ENCODE measurements at regions not wholly inside any gene's neighbourhood (a gene's known extent, or its start where the extent isn't known, plus 50 kb on each side); places are given as distances from the start of the nearest gene placed in this dataset.
"Not testable (repeated sequence)": the region's sequence is repeated elsewhere in the genome, so short reads cannot be mapped to it uniquely, and the experiment has no call there.

DNA sequence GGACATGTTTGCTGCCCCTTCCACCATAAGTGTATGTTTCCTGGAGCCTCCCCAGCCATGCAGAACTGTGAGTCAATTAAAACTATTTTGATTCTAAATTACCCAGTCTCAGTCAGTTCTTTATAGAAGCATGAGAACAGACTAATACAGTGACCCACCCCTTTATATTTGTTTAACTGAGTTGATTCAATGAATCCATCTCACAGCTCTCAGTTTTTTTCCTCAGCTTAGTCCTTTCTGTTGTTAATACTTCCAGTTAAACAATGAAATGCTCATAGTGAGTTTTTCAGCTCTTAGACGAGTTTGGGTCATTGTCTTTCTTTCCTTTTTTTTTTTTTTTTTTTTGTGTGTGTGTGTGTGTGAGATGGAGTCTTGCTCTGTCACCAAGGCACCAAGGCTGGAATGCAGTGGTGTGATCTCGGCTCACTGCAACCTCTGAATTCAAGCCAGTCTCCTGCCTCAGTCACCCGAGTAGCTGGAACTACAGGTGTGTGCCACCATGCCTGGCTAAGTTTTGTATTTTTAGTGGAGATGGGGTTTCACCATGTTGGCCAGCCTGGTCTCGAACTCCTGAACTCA is 627.4 kb downstream of the SPATA31A7 start:
- not testable (repeated sequence) for H3K27me3 ChIP-seq (ENCODE audit: insufficient read depth, low read length, poor library complexity); H3K4me1 ChIP-seq (ENCODE audit: insufficient read depth, low read length); H3K27ac ChIP-seq (ENCODE audit: low read length); DNase-seq; H3K79me2 ChIP-seq (ENCODE audit: insufficient read depth, low read length); ATAC-seq (ENCODE audit: insufficient read depth, low read depth); H3K36me3 ChIP-seq (ENCODE audit: insufficient read depth, low read length); H3K4me2 ChIP-seq (ENCODE audit: insufficient read depth, low read length); H4K20me1 ChIP-seq (ENCODE audit: insufficient read depth, low read length); H3K4me3 ChIP-seq (ENCODE audit: low read depth in 1 of 2, low read length in 2 of 2); H3K9ac ChIP-seq (ENCODE audit: low read depth, low read length); H2AFZ ChIP-seq (ENCODE audit: low read depth, low read length); H3K9me3 ChIP-seq (ENCODE audit: insufficient read depth, low read length, severe bottlenecking)

DNA sequence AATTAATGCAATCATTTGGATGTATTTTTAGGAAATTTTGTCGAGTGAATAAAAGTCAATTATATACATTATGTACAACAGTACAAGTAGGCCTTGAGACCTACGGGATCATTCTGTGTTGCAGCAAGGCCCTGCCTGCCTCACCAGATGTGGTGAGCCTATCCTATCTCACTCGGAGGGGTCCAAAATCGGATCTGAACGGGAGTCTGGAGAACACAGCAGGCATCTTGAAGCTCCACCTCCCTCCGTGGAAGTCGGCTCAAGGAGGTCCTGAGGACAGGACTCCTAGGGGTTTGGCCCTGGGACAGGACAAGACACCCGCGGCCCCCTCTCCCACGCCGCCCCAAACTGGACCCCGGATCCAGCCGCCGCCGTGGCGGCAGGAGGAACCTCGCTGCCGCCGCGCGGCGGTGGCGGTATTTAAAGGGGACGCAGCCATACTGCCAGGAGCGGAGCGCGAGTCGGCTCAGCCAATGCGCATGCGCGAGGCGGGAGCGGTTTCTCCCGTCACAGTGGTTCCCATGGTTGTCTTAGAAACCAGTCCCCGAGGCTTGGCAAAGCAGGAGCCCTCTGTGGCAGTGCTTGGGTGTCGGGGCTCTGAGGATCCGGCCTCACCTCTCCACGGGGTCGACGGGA is 663.9 kb downstream of the SPATA31A7 start:
- not testable (repeated sequence) for H3K4me3 ChIP-seq (ENCODE audit: low read depth in 1 of 2, low read length in 2 of 2); H3K27ac ChIP-seq (ENCODE audit: low read length); H4K20me1 ChIP-seq (ENCODE audit: insufficient read depth, low read length); H3K4me2 ChIP-seq (ENCODE audit: insufficient read depth, low read length); H3K9ac ChIP-seq (ENCODE audit: low read depth, low read length); H3K79me2 ChIP-seq (ENCODE audit: insufficient read depth, low read length); H2AFZ ChIP-seq (ENCODE audit: low read depth, low read length); H3K9me3 ChIP-seq (ENCODE audit: insufficient read depth, low read length, severe bottlenecking); H3K27me3 ChIP-seq (ENCODE audit: insufficient read depth, low read length, poor library complexity); H3K36me3 ChIP-seq (ENCODE audit: insufficient read depth, low read length); H3K4me1 ChIP-seq (ENCODE audit: insufficient read depth, low read length)
- DNase-seq (peak; percentile 95), ATAC-seq (ENCODE audit: insufficient read depth, low read depth) (peak; percentile 66)

DNA sequence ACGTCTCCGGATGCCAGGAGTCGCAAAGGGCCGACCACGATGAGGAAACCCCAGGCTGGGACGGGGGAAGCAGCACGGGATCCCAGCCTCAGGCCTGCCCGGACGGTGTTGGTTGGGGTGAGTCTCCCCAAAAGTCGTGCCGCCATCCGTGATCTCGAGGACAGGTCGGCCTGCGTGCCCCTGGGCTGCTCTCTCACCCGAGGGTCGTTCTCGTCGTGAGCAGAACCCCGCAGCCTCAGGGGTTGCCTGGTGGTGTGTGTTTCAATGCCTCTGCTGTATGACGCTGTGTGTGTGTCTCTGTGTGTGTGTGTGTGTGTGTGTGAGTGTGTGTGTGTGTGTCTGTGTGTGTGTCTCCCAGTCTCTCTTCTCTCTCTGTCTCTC is 664.4 kb downstream of the SPATA31A7 start:
- H3K9ac ChIP-seq (ENCODE audit: low read depth, low read length); H3K79me2 ChIP-seq (ENCODE audit: insufficient read depth, low read length); ATAC-seq (ENCODE audit: insufficient read depth, low read depth); H3K27me3 ChIP-seq (ENCODE audit: insufficient read depth, low read length, poor library complexity); H3K27ac ChIP-seq (ENCODE audit: low read length); H2AFZ ChIP-seq (ENCODE audit: low read depth, low read length); H4K20me1 ChIP-seq (ENCODE audit: insufficient read depth, low read length); H3K4me1 ChIP-seq (ENCODE audit: insufficient read depth, low read length); H3K36me3 ChIP-seq (ENCODE audit: insufficient read depth, low read length); H3K4me2 ChIP-seq (ENCODE audit: insufficient read depth, low read length); H3K9me3 ChIP-seq (ENCODE audit: insufficient read depth, low read length, severe bottlenecking): not testable (repeated sequence)
- peak; percentile 26 for DNase-seq
- H3K4me3 ChIP-seq (ENCODE audit: low read depth in 1 of 2, low read length in 2 of 2): peak overlapping the region in 1 of 2 experiments; percentile 43; a peak in 1 of 4 replicates

DNA sequence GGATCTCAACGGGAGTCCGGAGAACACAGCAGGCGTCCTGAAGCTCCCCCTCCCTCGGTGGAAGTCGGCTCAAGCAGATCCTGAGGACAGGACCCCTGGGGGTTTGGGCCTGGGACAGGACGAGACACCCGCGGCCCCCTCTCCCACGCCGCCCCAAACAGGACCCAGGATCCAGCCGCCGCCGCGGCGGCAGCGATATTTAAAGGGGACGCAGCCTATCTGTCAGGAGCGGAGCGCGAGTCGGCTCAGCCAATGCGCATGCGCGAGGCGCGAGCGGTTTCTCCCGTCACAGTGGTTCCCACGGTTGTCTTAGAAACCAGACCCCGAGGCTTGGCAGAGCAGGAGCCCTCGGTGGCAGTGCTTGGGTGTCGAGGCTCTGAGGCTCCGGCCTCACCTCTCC is 666.4 kb downstream of the SPATA31A7 start:
- not testable (repeated sequence) for H3K79me2 ChIP-seq (ENCODE audit: insufficient read depth, low read length); H2AFZ ChIP-seq (ENCODE audit: low read depth, low read length); H3K4me1 ChIP-seq (ENCODE audit: insufficient read depth, low read length); H3K4me3 ChIP-seq (ENCODE audit: low read depth in 1 of 2, low read length in 2 of 2); H3K9ac ChIP-seq (ENCODE audit: low read depth, low read length); H3K36me3 ChIP-seq (ENCODE audit: insufficient read depth, low read length); H4K20me1 ChIP-seq (ENCODE audit: insufficient read depth, low read length); H3K27ac ChIP-seq (ENCODE audit: low read length); DNase-seq; H3K27me3 ChIP-seq (ENCODE audit: insufficient read depth, low read length, poor library complexity); H3K9me3 ChIP-seq (ENCODE audit: insufficient read depth, low read length, severe bottlenecking); H3K4me2 ChIP-seq (ENCODE audit: insufficient read depth, low read length)
- peak; percentile 74 for ATAC-seq (ENCODE audit: insufficient read depth, low read depth)

DNA sequence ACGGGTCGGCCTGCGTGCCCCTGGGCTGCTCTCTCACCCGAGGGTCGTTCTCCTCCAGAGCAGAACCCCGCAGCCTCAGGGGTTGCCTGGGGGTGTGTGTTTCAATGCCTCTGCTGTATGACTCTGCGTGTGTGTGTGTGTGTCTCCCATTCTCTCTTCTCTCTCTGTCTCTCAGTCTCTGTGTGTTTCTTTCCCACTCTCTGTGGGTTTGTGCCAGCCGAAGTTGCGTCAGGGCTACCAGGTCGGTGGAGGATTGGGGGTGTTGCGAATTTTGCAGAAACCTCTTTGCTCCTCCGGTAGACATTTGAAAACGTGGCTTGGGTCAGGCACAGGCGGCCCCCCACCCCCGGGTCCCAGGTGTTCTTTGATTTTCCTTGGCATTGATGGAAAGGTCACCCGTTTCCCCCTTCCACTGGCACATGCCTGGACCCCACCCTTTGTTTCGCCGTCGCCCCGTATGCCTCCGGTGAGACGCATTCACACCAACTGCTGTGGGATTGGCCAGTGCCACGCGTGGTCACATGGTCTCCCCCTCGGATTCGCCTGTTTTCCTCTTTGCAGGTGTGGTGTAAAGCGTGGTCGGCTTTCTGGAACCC is 667.1 kb downstream of the SPATA31A7 start:
- not testable (repeated sequence) for H3K27me3 ChIP-seq (ENCODE audit: insufficient read depth, low read length, poor library complexity); H2AFZ ChIP-seq (ENCODE audit: low read depth, low read length); H3K4me2 ChIP-seq (ENCODE audit: insufficient read depth, low read length); ATAC-seq (ENCODE audit: insufficient read depth, low read depth); H3K36me3 ChIP-seq (ENCODE audit: insufficient read depth, low read length); H4K20me1 ChIP-seq (ENCODE audit: insufficient read depth, low read length); H3K9ac ChIP-seq (ENCODE audit: low read depth, low read length); H3K4me1 ChIP-seq (ENCODE audit: insufficient read depth, low read length); H3K9me3 ChIP-seq (ENCODE audit: insufficient read depth, low read length, severe bottlenecking); H3K79me2 ChIP-seq (ENCODE audit: insufficient read depth, low read length); H3K27ac ChIP-seq (ENCODE audit: low read length); H3K4me3 ChIP-seq (ENCODE audit: low read depth in 1 of 2, low read length in 2 of 2)
- DNase-seq: peak; percentile 5

DNA sequence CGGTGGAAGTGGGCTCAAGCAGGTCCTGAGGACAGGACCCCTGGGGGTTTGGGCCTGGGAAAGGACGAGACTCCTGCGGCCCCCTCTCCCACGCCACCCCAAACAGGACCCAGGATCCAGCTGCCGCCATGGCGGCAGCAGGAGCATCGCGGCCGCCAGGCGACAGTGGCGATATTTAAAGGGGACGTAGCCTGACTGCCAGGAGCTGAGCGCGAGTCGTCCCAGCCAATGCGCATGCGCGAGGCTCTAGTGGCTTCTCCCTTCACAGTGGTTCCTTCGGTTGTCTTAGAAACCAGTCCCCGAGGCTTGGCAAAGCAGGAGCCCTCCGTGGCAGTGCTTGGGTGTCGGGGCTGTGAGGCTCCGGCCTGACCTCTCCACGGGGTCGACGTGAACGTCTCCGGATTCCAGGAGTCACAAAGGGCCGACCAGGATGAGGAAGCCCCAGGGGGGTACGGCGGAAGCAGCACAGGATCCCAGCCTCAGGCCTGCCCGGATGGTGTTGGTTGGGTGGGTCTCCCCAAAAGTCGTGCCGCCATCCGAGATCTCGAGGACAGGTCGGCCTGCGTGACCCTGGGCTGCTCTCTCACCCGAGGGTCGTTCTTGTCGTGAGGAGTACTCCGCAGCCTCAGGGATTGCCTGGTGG is 668.0 kb downstream of the SPATA31A7 start:
- H3K36me3 ChIP-seq (ENCODE audit: insufficient read depth, low read length); H3K4me3 ChIP-seq (ENCODE audit: low read depth in 1 of 2, low read length in 2 of 2): not testable (repeated sequence)
- ATAC-seq (ENCODE audit: insufficient read depth, low read depth): peak; percentile 85

DNA sequence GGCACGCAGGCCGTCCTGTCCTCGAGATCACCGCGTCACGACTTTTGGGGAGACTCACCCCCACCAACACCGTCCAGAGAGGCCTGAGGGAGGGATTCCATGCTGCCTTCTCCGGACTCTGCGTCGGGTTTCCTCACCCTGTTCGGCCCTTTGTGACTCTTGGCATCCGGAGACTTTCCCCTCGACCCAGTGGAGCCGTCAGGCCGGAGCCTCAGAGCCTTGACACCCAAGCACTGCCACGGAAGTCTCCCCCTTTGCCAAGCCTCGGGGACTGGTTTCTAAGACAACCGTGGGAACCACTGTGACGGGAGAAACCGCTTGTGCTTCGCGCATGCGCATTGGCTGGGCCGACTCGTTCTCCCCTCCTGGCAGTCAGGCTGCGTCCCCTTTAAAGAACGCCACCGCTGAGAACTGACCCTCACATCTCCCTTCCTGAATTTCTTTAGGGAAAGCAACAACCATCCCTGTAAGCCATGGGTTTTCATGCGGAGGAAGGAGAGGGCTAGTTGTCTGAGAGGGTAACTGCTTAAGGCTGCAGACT is 672.7 kb downstream of the SPATA31A7 start:
- ATAC-seq (ENCODE audit: insufficient read depth, low read depth) (peak; percentile 25; the same call in 1 of the 3 replicates), DNase-seq (peak; percentile 67)
- not testable (repeated sequence) for H3K4me3 ChIP-seq (ENCODE audit: low read depth in 1 of 2, low read length in 2 of 2); H3K79me2 ChIP-seq (ENCODE audit: insufficient read depth, low read length); H3K9me3 ChIP-seq (ENCODE audit: insufficient read depth, low read length, severe bottlenecking); H3K36me3 ChIP-seq (ENCODE audit: insufficient read depth, low read length); H2AFZ ChIP-seq (ENCODE audit: low read depth, low read length); H3K27me3 ChIP-seq (ENCODE audit: insufficient read depth, low read length, poor library complexity); H3K27ac ChIP-seq (ENCODE audit: low read length); H3K9ac ChIP-seq (ENCODE audit: low read depth, low read length); H3K4me2 ChIP-seq (ENCODE audit: insufficient read depth, low read length); H3K4me1 ChIP-seq (ENCODE audit: insufficient read depth, low read length); H4K20me1 ChIP-seq (ENCODE audit: insufficient read depth, low read length)

More for the DNA sequence above, 668.0 kb downstream of the SPATA31A7 start:
- not testable (repeated sequence) for H3K79me2 ChIP-seq (ENCODE audit: insufficient read depth, low read length); H2AFZ ChIP-seq (ENCODE audit: low read depth, low read length); H3K27ac ChIP-seq (ENCODE audit: low read length); H3K4me1 ChIP-seq (ENCODE audit: insufficient read depth, low read length); H3K9me3 ChIP-seq (ENCODE audit: insufficient read depth, low read length, severe bottlenecking); H4K20me1 ChIP-seq (ENCODE audit: insufficient read depth, low read length); DNase-seq; H3K9ac ChIP-seq (ENCODE audit: low read depth, low read length); H3K27me3 ChIP-seq (ENCODE audit: insufficient read depth, low read length, poor library complexity); H3K4me2 ChIP-seq (ENCODE audit: insufficient read depth, low read length)

DNA sequence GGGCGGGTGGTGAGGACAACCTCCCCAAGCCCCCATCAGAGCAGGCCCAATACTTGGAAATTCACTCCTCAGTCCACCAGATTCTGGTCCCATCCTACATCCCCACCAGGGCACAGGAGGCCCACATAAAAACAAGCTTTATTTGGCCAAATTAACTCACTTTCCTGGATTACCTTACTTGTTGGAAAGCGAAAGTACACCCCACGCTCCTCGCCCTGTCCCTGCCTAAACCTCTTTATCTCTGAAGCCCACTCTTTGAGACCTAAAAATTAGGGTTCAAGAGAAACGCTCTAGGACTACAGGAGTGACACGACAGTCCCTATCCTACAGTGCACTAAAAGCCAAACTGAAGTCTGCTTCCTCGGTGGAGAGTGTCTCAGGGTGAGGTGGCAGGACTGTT is 674.6 kb downstream of the SPATA31A7 start:
- DNase-seq; H2AFZ ChIP-seq (ENCODE audit: low read depth, low read length); H3K36me3 ChIP-seq (ENCODE audit: insufficient read depth, low read length); H3K27me3 ChIP-seq (ENCODE audit: insufficient read depth, low read length, poor library complexity); H3K4me1 ChIP-seq (ENCODE audit: insufficient read depth, low read length); H4K20me1 ChIP-seq (ENCODE audit: insufficient read depth, low read length); H3K4me2 ChIP-seq (ENCODE audit: insufficient read depth, low read length); ATAC-seq (ENCODE audit: insufficient read depth, low read depth); H3K27ac ChIP-seq (ENCODE audit: low read length); H3K9me3 ChIP-seq (ENCODE audit: insufficient read depth, low read length, severe bottlenecking); H3K9ac ChIP-seq (ENCODE audit: low read depth, low read length); H3K79me2 ChIP-seq (ENCODE audit: insufficient read depth, low read length); H3K4me3 ChIP-seq (ENCODE audit: low read depth in 1 of 2, low read length in 2 of 2): not testable (repeated sequence)
